Stimulated activated naive CD4-positive, alpha-beta T cell treated with Interleukin-2 at 50 U/mL for 16 hours (primary cell): ENCODE measurements at regions not wholly inside any gene's neighbourhood (a gene's known extent, or its start where the extent isn't known, plus 50 kb on each side); places are given as distances from the start of the nearest gene placed in this dataset.

Source experiments
- DNase-seq: peaks from one replicate; lab custom pipeline; 2025; lab: John Stamatoyannopoulos, UW

- no peak for DNase-seq
Observed at GRCh38 chr5:96035796-96036195, 74.1 kb upstream of the ELL2 start.

GRCh38 chr5:96033116-96033515 is 71.5 kb upstream of the ELL2 start:
- no peak for DNase-seq

- DNase-seq = no peak
Observed at GRCh38 chr5:96031811-96032261, 70.2 kb upstream of the ELL2 start.

- DNase-seq = no peak
Observed at GRCh38 chr5:96031180-96031579, 69.5 kb upstream of the ELL2 start.

- no peak for DNase-seq
Observed at GRCh38 chr5:96026406-96027041, 64.9 kb upstream of the ELL2 start.

- no peak for DNase-seq
Observed at GRCh38 chr5:96024683-96025475, 63.2 kb upstream of the ELL2 start.

GRCh38 chr5:96023518-96023917 is 61.9 kb upstream of the ELL2 start:
- no peak for DNase-seq

- DNase-seq = no peak
Observed at GRCh38 chr5:96022971-96023370, 61.3 kb upstream of the ELL2 start.

- DNase-seq = no peak
Observed at GRCh38 chr5:96017951-96018350, 56.3 kb upstream of the ELL2 start.

GRCh38 chr5:96016216-96016615 is 54.6 kb upstream of the ELL2 start:
- no peak for DNase-seq

- no peak for DNase-seq
Observed at GRCh38 chr5:96015709-96016108, 54.1 kb upstream of the ELL2 start.

GRCh38 chr5:96014395-96014794 is 52.7 kb upstream of the ELL2 start:
- no peak for DNase-seq

GRCh38 chr5:96013254-96013653 is 51.6 kb upstream of the ELL2 start:
- DNase-seq = no peak

GRCh38 chr5:96012399-96012798 is 50.7 kb upstream of the ELL2 start:
- DNase-seq = no peak
